GM18498 (cell line): ENCODE measurements at regions not wholly inside any gene's neighbourhood (a gene's known extent, or its start where the extent isn't known, plus 50 kb on each side); places are given as distances from the start of the nearest gene placed in this dataset.
A peak's percentile ranks its signal among the peaks of the same experiment; 100 is the strongest.

Source experiments
- ATAC-seq: cut with Tn5 transposase; IDR thresholded peaks from one replicate; pipeline ENCODE4 v1.9.1; 2021; ENCODE audit warnings: mild to moderate bottlenecking, moderate library complexity; ENCODE audit not compliant: unreplicated experiment

DNA sequence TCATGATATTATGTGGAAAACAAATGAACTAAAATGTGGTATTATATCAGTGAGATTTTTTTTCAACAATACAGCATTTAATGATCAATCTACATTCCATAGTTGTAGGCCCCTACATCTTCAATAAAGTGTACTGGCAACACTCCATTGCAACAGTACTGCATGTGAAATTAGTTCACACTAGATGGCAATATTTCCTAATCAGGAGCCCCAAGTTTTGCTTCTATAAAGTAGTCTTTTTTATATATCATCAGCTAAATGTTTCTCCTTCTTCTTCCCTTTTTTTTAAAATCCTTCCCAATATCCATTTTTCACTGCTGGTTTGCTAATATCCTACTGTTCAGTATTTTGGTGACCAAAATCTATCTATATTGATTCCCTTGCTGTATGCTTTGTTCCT lies 528.3 kb upstream of the ATXN8OS start:
- ATAC-seq, result no peak

DNA sequence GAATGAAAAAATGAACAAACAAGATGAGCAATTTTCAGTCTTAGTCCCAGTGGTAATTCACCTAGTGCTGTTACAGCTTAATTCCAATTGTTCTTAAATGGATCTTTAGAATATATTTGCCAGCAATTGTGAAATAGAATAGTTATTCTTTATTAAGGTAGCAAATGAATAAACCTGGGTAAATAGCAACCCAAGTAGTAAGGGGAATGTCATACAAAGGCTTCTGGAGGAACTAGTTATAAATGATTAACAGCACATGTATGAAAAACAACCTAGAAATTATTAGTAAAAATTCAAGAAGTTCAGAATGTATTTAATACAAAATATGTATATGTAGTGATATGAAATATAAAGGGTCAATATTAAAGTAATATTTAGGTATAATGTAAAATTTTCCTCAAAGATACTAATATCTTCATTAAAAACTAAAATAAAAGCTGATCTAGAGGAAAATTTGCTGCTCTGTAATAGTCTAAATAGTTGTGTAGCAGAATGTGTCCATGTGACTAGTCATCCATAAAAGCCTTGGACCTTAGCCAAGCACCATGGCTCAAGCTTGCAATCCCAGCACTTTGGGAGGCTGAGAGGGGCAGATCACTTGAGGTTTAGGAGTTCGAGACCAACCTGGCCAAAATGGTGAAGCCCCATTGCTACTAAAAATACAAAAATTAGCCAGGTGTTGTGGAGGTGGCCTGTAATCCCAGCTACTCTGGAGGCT lies 535.9 kb upstream of the ATXN8OS start:
- no peak for ATAC-seq

DNA sequence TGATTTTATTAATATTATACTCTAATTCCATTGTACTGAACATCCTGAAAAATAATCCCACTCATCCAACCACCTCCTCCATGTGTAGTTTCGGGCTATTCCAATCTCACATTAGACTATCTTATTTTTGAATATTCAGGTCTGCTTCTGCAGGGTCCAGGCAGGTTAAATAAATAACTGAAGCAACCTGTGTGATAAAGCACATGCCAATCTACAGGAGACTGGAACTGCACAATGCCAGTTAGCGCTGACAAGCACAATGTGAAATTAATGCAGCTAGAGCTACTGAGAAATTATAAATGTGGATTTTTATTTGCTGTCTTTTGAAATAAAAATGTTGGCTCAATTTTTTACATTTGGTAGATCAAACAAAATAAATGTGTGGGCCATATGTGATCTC lies 540.1 kb upstream of the ATXN8OS start:
- no peak for ATAC-seq

DNA sequence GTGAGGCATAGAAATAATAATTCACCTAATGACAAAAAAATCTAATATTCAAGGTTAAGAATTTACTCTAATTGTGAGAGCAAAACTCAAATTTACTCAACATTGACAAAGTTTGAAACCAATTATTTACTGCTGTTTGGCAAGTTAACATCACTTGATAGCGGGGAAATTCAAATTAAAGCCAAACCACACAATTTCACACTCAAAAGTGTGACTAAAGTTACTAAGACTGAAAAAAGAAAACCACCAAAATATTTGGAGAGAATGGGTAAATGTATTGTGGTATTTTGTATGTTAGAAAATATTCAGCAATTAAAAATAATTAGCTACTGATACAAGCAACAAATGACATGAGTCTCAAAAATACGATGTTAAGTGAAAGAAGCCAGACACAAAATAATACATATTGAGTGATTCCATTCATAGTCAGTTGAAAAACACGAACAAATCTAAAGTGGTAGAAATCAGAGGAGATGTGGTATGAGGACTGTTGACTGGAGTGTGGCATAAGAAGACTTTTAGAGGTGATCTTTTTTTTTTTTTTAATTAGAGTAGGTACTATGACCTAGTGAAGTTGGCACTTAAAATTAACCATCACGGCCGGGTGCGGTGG lies 541.4 kb upstream of the ATXN8OS start:
- ATAC-seq, result no peak

DNA sequence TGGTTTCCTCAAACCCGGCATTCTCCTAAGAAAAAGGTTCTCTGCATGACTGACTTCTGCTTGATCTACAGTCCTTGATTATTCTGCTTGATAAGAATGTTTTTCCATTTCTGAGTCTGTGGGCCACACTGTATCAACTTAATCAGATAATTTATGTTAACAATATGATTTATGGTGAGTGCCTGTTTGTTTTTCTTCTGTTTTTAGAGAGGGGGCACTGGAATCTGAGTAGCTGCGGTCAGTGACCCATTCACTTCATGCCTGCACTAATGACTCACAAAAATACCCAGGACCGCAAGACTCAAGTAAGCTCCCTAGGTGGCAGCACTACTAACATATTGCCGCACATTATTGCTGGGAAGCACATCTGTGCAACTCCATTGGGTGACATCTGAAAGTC lies 542.3 kb upstream of the ATXN8OS start:
- ATAC-seq, result peak; percentile 76

DNA sequence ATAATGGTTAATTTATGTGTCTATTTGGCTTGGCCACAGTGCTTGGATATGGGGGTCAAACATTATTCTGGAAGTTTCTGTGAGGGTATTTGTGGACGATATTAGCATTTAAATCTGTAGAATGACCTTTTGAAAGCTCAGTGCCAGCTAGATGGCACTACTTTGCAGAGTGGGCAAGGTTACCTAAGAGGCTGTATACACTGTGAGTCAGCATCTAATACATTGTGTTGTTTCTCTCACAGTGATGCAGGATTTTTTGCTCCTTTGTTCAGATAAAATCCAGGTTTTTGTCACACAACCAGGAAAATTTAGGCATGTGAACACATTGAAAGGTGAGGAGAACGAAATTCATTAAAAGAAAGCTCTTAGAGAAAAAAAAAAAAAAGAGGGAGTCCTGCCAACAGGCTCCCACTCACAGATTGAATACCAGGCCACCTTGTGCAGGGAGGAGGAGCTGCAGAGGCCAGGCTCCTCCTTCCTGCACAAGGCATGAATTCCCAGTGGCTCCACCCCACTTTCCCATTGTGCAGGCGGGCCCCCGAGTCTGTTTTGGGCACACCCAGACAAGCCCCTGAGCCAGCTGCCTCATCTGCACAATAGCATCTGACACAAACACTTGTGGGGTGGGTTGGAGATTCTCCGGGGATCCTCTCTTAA lies 551.0 kb upstream of the ATXN8OS start:
- no peak for ATAC-seq

DNA sequence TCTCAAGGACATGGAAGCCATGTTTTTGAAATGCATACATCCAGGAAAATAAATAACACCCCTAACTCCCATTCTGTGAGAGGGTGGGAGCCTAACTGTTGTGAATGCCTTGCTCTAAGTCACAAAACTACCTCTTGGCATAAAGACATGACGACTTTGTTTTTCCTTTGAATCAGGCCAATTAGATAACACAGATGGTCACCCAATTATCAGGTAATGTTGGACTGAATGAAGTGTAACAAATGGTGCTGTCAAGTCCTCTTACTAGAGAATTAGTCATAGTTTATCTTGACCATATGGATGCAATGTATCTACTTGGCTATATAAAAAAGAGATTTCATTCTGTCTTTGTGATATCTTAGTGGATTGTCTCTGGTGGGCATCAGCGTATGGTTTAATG lies 553.6 kb upstream of the ATXN8OS start:
- no peak for ATAC-seq

DNA sequence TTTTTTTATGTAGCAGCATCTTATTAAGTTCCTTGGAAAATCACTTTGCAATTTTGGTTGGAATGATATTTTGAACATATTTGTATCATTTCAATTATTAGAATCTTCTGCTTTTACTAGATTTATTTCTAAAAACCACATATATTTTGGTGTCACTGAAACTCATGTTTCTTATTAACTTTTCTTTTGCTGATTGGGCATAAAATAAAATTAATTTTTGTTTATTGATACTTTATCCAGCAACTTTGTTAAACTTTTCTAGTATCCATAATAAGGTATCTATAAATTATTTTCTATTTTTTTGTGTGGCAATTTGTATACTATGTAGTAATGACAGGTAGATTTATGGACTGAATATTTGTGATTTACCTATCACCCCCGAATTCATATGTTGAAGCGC lies 556.4 kb upstream of the ATXN8OS start:
- no peak for ATAC-seq

DNA sequence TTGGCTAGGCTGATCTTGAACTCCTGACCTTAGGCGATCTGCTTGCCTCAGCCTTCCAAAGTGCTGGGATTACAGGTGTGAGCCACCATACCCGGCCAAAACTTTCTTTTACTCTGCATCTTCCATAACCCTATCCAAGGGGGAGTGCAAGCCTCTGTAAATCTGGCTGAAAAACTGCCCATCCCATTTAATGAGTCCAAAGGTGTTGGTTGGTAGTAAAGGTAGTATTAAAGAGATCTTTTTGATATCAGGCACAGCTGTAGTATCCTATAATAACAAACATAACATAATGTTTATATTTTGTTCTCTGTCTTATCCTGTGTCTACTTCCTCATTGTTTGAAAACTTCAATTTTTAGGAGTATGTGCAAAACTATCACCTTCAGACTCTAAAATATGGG lies 559.8 kb upstream of the ATXN8OS start:
- no peak for ATAC-seq

DNA sequence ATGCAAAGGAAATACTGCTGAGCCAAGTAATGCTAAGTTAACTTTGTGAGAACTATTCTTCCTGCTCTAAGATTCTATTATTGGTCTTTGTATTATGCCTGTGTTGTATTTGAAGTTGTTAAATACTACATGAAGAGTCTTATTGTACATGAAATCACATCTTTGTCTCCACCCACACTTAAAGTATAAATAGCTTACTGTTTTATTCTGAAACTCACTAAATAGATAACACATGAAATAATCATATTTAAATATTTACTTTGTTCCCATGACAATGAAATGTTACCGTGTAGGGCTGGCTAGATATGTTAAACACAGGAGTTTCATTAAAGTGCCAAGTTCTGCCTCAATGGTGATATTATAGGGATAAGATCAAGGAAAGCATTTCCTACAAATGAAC lies 562.1 kb upstream of the ATXN8OS start:
- no peak for ATAC-seq

DNA sequence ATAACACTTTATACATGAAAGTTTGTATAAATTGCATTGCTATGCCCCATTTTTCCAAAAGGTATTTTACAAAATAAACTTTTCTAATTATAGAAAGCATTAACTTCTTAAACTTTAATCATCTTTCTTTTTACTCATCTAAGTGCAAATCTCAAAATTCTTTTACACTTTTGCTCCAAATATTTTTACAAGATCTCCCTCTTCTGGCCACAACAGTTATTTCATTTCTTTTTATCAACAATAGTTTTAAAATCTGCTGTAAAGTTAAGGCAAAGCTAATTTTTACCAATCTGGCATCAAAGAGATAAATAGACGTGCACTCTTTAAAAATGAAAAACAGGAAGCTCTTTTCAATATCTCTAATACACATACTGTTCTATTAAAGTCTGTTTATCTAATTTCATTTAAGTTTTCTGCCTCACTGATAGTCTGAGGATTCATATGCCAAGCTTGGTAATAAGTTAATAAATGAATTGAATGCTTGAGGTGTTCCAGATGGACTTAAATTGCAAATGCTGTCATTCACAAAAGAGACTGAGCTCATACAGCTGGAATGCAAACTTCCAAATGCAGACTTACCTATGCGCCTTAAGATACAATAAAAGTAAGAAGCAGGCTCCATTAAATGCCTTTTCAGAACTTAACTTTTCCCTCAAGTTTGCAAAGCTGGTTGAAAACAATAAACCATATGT lies 583.0 kb upstream of the ATXN8OS start:
- no peak for ATAC-seq

DNA sequence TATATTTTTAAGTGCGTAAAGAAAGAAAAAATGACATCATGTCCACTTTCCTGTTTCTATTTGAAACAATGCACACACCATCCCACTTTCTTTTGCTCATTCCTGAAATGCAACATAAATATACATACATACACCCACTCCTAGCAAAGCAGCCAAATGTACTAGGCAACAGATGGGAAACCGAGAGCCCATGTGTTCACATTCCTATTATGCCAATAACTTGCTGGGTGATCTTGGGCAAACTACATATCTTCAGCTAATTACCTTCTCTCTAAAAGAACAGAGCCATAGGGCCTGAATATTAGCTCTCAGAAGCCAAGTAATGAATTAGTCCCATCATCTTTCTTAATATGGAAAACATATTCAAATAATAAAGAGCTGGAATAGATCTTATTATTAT lies 610.6 kb upstream of the ATXN8OS start:
- no peak for ATAC-seq

DNA sequence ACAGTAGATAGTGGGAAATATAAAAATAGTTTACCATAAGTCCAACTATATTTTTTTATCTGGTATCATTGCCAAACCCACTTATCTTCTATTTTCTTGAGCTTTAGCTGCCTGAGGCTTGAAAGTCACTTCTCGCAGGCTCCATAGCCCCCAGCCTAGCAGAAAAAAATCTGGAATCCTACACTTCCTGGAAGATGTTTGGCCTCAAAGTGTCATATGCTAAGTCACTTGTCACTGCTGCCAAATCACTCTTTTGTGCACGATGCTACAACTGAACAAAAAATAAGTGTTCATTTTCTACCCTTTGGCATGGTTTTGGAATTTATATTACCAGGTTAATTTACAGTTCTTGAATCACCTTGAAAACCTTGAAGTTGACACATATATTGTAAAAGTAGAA lies 612.5 kb upstream of the ATXN8OS start:
- ATAC-seq, result no peak

DNA sequence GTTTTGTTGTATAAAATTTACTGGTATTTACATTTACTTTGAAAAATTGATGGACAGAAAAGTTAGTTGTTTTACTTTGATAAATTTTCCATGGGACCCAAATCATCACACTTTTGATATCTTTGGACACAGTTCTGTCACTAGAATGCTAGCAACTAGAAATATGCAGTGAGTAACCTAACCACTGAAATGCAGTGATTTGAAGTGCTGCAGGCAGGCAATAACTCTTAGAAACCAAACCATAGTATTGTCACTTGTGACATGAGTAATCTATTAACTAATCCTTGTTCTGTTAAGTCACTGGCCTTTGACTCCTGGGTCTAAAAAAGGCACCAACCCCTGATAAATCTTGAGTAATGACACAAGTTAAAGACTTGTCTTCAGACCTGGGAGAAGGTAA lies 620.0 kb upstream of the ATXN8OS start:
- ATAC-seq, result no peak

DNA sequence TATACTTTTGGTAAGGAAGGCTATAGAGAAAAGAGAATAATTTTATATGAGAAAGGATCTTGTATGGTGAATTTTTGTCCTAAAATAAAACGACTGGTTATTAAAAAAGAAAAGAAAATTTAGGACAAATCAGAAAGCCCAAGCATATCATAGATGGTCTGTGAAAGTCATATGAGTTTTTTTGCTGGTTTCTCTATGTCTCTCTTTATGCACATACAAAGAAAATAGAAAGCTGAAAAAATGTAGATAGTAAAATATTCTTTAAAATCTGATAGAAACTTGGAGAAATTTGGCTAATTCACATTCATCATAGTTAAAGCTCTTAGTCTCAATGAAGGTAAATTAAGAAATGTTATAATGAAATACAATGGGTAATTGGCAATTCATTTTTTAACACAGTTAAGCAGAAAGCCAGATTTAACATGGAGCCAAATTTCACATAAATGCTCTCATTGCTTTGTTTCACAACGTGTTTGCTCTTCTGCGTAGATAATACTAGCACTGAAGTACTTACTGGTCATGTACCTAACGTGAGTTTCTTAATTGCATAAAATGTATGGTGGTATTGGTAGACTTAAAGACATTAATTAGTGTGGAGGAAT lies 621.5 kb upstream of the ATXN8OS start:
- no peak for ATAC-seq

DNA sequence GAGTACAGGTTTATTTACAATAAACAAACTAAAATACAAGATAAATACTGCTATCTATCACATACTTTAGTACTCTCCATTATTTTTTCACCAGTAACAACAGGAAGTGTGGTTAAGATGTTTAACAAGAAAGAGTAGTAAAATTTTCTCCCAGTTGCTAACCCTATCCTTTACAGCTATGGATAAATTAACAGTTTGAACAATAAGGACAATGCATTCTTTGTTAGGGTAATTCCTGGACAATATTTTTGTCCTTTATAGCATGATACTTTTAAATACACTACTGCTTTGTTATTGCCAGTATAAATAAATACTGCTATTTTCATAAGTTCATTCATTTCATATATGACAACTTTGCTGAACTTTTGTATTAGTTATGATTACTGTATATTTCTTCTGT lies 630.2 kb upstream of the ATXN8OS start:
- no peak for ATAC-seq

DNA sequence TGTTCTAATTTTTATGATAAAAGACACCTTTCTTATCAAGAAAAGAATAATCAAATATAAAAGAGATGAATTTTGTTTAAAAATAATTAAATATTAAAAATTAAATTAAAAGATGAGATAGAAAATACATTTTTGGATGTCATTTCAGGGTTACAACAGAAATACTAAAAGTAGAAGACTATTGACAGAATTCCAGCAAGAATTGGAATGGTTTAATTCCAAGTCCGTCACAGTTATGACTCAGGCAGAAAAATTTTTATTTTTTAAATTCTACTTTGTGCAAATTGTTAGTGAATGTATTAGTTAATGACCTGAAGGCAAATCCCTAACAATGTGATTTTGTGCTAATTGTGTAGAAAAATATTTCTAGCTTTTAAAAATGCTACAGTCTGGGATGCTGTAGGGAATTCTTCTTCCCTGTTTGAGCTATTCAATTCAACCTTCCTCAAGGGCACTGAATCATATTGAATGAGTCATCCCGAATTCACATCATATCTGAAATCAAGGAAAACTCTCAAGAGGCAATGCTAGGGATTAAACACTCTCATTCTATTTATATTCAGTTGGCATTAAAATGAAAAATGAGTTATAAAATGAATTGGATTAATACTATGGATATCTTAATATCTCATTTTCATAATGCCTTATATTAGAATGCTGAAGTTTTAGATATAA lies 633.5 kb upstream of the ATXN8OS start:
- ATAC-seq, result no peak

DNA sequence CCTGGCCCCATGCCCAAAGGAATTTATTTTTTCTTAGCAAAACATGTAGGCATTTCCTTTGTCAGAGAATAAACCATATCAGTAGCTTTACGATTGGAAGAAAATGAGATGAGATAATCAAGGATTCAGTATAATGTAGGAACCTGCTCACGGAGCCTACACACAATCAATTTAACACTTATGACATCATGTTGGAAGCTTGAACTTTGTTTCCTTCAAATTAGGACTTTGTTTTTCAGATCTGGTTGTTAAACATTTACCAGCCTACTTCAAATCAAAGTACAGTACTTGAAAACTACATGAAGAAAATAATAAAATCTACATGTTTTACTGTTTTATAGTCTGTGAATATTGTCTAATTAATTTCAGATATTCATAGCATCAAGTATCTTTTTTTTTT lies 639.0 kb upstream of the ATXN8OS start:
- no peak for ATAC-seq

DNA sequence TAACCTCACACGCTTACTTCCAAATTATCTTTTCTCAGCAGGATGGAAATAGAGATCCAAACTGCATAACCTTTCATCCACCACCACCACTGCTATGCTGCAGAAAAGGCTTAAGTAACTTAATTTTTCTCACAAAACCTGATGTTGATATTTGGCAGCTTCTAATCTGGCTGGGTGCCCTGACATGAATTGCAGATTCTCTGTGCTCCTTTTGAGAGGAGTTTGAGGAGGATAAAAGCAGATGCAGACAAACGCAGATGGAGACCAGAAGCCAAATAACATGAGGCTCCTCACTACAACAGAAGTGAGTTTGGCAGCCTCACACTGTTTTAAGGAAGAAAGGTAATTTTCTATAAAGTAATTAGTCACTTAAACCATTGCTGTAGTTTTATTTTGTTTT lies 646.2 kb upstream of the ATXN8OS start:
- ATAC-seq, result no peak

DNA sequence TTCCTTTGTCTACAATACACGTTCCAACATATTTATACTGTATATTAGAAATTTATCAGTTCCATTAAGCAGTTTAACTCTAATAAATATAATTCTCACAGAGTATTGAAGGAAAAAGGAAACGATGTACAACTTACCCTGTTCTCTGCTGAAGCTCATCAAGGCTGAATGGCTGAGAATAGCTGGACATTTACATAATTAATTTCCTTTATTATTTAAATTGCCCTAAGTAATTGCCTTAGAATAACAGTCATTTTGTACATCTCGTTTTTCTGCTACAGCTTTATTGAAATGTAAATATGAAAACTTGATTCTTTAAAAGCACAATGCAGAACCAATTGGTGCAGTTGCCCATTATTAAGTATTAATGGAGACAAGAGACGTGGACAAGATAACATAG lies 648.3 kb upstream of the ATXN8OS start:
- ATAC-seq, result no peak

DNA sequence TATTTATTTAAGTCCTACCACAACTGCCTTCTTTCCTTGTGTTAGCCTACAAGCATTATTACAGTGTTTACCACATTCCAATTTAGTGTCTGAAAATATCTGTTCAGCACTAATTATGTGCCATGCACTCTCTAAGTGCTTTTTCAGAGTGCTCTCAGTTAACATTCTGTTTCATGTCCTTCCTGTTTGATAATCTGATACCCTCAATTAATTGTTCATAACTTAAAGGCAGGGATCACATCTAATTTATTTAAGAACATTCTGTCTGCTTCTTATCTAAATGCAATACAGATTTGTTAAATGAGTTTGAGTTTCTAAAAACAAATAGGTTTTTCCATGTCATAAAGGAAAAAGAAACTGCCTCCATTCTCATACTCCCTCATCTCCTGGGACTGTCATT lies 649.6 kb upstream of the ATXN8OS start:
- ATAC-seq, result no peak
